ENCODE measurements at regions not wholly inside any gene's neighbourhood (a gene's known extent, or its start where the extent isn't known, plus 50 kb on each side); places are given as distances from the start of the nearest gene placed in this dataset.

GRCh38 chr10:2296179-2296891, 559.0 kb upstream of the ADARB2 start:
- Mint-ChIP-seq H3K27me3 (ENCODE audit: insufficient read depth) (no peaks in the 10 kb centered on the region), H3K27ac (no peak overlapping the region), H3K36me3 (ENCODE audit: low read depth) (0 out of 2 replicates have a peak, but pooled peaks cover 4% of the 10 kb centered on the region), H3K9me3 (peaks cover 29% of the 10 kb centered on the region), H3K4me3 (no peak overlapping the region), H3K4me1 (ENCODE audit: low read depth) (no peaks in the 10 kb centered on the region)
- no peak for DNase-seq
- no peak for TF ChIP-seq CTCF (IDR thresholded peaks at IDR 0.05)

GRCh38 chr10:2294739-2295138, 557.4 kb upstream of the ADARB2 start:
- no peak for DNase-seq
- H3K4me1 Mint-ChIP-seq (ENCODE audit: low read depth): no peaks in the 10 kb centered on the region
- H3K27me3 Mint-ChIP-seq (ENCODE audit: insufficient read depth): no peaks in the 10 kb centered on the region
- no peak overlapping the region for H3K4me3 Mint-ChIP-seq
- H3K36me3 Mint-ChIP-seq (ENCODE audit: low read depth): 0 out of 2 replicates have a peak, but pooled peaks cover 4% of the 10 kb centered on the region
- H3K27ac Mint-ChIP-seq: no peak overlapping the region
- peaks cover 25% of the 10 kb centered on the region for H3K9me3 Mint-ChIP-seq
- no peak for TF ChIP-seq CTCF (IDR thresholded peaks at IDR 0.05)

GRCh38 chr10:2284071-2284470, 546.7 kb upstream of the ADARB2 start:
- DNase-seq: no peak
- TF ChIP-seq CTCF (IDR thresholded peaks at IDR 0.05): no peak
- Mint-ChIP-seq H3K9me3 (peaks cover 60% of the 10 kb centered on the region), H3K27ac (no peak overlapping the region), H3K27me3 (ENCODE audit: insufficient read depth) (no peaks in the 10 kb centered on the region; the same call in 1 of the 2 replicates), H3K4me1 (ENCODE audit: low read depth) (no peaks in the 10 kb centered on the region), H3K4me3 (no peak overlapping the region), H3K36me3 (ENCODE audit: low read depth) (no peaks in the 10 kb centered on the region)

GRCh38 chr10:2282202-2282601, 544.9 kb upstream of the ADARB2 start:
- TF ChIP-seq CTCF (IDR thresholded peaks at IDR 0.05): no peak
- H3K36me3 Mint-ChIP-seq (ENCODE audit: low read depth): no peaks in the 10 kb centered on the region
- no peak for DNase-seq
- peaks cover 53% of the 10 kb centered on the region for H3K9me3 Mint-ChIP-seq
- H3K27me3 Mint-ChIP-seq (ENCODE audit: insufficient read depth): no peaks in the 10 kb centered on the region; the same call in none of the 2 replicates
- no peak overlapping the region for H3K27ac Mint-ChIP-seq
- H3K4me3 Mint-ChIP-seq: no peak overlapping the region
- no peaks in the 10 kb centered on the region for H3K4me1 Mint-ChIP-seq (ENCODE audit: low read depth)

GRCh38 chr10:2280713-2281300, 543.5 kb upstream of the ADARB2 start:
- H3K36me3 Mint-ChIP-seq (ENCODE audit: low read depth): no peaks in the 10 kb centered on the region
- DNase-seq: no peak
- H3K27ac Mint-ChIP-seq: no peak overlapping the region
- H3K4me3 Mint-ChIP-seq: no peak overlapping the region
- H3K27me3 Mint-ChIP-seq (ENCODE audit: insufficient read depth): no peaks in the 10 kb centered on the region; the same call in none of the 2 replicates
- H3K4me1 Mint-ChIP-seq (ENCODE audit: low read depth): no peaks in the 10 kb centered on the region
- H3K9me3 Mint-ChIP-seq: peaks cover 63% of the 10 kb centered on the region
- TF ChIP-seq CTCF (IDR thresholded peaks at IDR 0.05): no peak

Measured in HFFc6 (cell line).